NT2/D1 (cell line): ENCODE measurements at regions not wholly inside any gene's neighbourhood (a gene's known extent, or its start where the extent isn't known, plus 50 kb on each side); places are given as distances from the start of the nearest gene placed in this dataset.

Experiments used
- DNase-seq: peaks from one replicate; pipeline ENCODE4 v3.0.0-alpha.2; 2011; ENCODE audit warnings: low read depth, low spot score
- H3K27me3 ChIP-seq: 2 replicates; pipeline ENCODE4 v1.6.0; 2011; ENCODE audit warnings: mild to moderate bottlenecking; ENCODE audit not compliant: insufficient read length, insufficient read depth
- H3K36me3 ChIP-seq: 2 replicates; pipeline ENCODE4 v1.6.1; 2011; ENCODE audit warnings: mild to moderate bottlenecking, low read length, mixed read lengths; ENCODE audit not compliant: insufficient read depth, insufficient read length
- H3K4me1 ChIP-seq: 2 replicates; pipeline ENCODE4 v1.5.1; 2011; ENCODE audit not compliant: insufficient read depth, insufficient read length
- H3K4me3 ChIP-seq: 2 replicates; pipeline ENCODE4 v1.5.1; 2011; ENCODE audit warnings: low read depth; ENCODE audit not compliant: insufficient read length
- H3K9ac ChIP-seq: 2 replicates; pipeline ENCODE4 v1.6.0; 2011; ENCODE audit warnings: low read depth; ENCODE audit not compliant: insufficient read length
- H3K9me3 ChIP-seq: 2 replicates; pipeline ENCODE4 v1.5.1; 2011; ENCODE audit warnings: mild to moderate bottlenecking, low read length; ENCODE audit not compliant: insufficient read depth
- SUZ12 ChIP-seq: IDR thresholded peaks from 2 replicates; pipeline ENCODE4 v1.6.1; 2011; ENCODE audit not compliant: insufficient read length, insufficient read depth; ENCODE audit errors: extremely low read depth
- YY1 ChIP-seq: IDR thresholded peaks from 2 replicates; pipeline ENCODE4 v1.6.1; 2011; ENCODE audit not compliant: insufficient read length, insufficient read depth
- ZNF274 ChIP-seq: IDR thresholded peaks from 2 replicates; pipeline ENCODE4 v1.6.1; 2011; ENCODE audit warnings: mild to moderate bottlenecking, low read depth, low read length

DNA sequence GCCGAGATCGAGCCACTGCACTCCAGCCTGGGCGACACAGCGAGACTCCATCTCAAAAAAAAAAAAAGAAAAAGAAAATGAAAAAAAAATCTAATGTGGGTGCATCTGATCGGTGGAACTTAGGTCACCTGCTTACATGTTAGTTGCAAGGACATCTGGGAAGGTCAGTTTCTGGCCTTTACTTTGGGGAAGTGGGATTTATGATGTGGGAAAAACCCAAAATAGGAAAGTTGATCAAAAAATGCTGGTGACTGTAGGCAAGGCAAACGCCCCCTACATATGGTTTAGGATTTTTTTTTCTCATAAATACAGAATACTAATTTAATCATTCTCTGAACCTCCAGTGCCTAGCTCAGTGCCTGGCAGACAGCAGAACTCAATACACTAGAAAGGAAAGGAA is 69.2 kb upstream of the PIM1 start:
- Histone ChIP-seq H3K27me3 (no peaks in the 10 kb centered on the region), H3K4me3 (no peak overlapping the region), H3K9ac (no peak overlapping the region), H3K4me1 (peaks cover 7% of the 10 kb centered on the region), H3K9me3 (no peaks in the 10 kb centered on the region), H3K36me3 (no peaks in the 10 kb centered on the region)
- TF ChIP-seq SUZ12 (no peak), ZNF274 (no peak), YY1 (no peak)
- no peak for DNase-seq

DNA sequence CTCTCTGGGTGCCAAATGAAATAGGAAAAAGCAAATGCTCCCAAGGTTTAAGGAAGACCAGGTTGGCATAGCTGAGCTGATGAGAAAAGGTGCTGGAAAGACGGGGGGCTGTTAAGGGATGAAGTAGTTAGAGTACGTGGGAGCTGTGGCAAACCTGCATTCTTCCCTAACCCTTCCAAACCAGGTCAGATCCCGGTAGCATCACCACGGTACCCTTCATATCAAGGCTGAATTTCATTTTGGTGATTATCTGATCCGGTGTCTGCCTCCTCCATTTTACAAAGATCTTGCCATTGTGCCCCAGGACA is 68.0 kb upstream of the PIM1 start:
- Histone ChIP-seq H3K9ac (peak overlapping the region; percentile 36), H3K27me3 (no peaks in the 10 kb centered on the region), H3K9me3 (no peaks in the 10 kb centered on the region), H3K4me1 (peaks cover 7% of the 10 kb centered on the region), H3K4me3 (no peak overlapping the region), H3K36me3 (no peaks in the 10 kb centered on the region)
- no peak for DNase-seq
- TF ChIP-seq SUZ12 (no peak), ZNF274 (no peak), YY1 (no peak)

DNA sequence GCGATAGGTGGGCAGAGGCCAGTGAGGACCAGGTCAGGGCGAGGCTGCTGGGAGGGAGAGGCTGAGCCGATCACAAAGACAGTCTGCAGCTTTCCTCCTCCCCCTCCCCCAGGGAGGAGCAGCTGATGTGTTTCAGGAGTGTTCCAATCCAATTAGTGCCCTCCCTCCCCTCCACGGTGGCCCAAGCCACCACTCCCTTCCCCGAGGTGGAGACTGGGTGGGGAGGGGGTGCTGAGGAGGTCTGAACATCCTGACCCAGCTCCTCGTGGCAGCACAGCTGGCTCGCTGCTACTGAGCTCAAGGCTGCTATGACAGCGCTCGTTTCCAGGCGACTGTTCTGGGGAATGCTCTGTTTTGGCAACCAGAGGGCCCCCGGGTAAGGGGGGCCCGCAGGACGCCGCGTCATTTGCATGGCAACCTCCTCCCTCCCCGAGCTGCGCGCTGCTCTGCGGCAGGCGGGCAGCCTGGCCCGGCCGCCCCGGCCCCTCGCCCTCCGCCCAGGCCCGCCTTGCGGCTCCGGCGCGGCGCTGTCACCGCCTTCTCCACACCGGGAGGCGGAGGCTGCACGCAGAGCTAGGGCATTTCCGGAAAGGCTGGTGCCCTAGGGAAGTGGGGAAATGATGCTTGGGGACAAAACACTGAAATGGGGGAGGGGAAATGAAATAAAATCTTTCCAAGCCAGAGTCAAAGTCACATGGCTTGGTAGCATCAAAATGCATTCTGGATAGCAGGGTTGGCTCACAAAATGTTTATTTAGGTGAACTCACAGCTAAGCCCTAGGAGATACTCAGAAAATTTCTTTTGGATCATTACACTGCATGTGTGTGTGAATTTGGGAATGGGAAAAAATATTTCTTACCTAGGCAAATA is 67.4 kb upstream of the PIM1 start:
- no peak overlapping the region for H3K4me3 ChIP-seq
- peaks cover 7% of the 10 kb centered on the region for H3K4me1 ChIP-seq

DNA sequence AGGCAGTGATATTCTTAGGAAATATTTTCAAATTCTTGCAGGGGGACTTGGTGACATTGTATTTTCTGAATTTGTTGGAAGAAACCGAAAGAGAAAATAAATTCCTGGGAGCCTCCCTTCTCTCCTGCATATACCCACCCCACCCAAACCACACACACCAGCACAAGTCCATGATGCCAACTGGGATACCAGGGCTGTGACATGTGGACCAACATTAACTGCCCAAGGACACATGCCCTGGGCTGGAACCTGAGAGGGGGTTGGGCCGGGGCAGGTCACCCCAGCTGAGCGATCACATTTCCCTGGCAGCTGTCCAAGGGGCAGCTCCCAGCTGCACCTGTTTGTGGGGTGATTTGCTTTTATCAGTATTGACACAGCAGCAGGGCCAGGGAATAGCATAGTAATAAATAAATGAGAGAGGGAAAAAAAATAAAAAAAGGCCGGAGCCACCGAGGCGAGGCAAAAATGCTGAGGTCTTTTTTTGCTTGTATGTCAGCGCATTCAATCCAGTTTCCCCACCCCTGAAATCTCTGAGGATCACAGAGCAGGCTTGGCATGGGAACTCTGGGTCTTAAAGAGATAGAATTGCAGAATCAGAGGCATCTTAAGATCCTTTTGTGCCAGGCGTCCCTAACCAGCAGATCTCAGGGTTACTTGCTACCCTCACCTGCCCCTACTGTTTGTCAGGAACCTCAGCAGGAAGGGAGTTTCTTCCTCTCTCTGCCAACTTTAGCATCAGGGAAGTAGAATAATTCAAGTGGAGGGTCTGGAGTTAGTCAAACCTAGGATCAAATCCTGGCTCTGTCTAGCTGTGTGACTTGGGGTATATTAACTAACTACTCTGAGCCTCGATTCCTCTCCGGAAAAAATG is 66.5 kb upstream of the PIM1 start:
- H3K4me3 ChIP-seq: no peak overlapping the region
- H3K36me3 ChIP-seq: no peaks in the 10 kb centered on the region
- TF ChIP-seq ZNF274: no peak
- no peak for TF ChIP-seq YY1
- TF ChIP-seq SUZ12: no peak
- H3K4me1 ChIP-seq: peaks cover 7% of the 10 kb centered on the region
- H3K9ac ChIP-seq: no peak overlapping the region
- no peaks in the 10 kb centered on the region for H3K27me3 ChIP-seq
- no peaks in the 10 kb centered on the region for H3K9me3 ChIP-seq
- no peak for DNase-seq

More for the DNA sequence above, 67.4 kb upstream of the PIM1 start:
- Histone ChIP-seq H3K9ac (peak overlapping the region; percentile 36), H3K36me3 (no peaks in the 10 kb centered on the region), H3K9me3 (no peaks in the 10 kb centered on the region), H3K27me3 (no peaks in the 10 kb centered on the region)
- DNase-seq: peak; percentile 86
- no peak for TF ChIP-seq ZNF274
- no peak for TF ChIP-seq SUZ12
- TF ChIP-seq YY1: no peak

DNA sequence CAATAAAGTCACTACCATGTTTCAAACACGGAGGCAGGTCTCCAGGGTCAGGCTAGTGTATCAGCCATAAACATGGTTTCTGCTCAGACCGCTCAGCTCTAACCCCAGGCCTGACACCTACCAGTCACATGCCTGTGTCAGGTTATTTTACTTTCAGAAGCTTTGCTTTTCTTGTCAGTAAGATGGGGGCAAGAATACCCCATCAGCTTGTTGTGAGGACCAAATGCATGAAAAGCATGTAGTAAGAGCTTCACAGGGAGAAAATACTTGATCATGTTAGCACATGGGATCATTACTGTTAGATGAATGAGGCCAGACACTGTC is 65.2 kb upstream of the PIM1 start:
- Histone ChIP-seq H3K27me3 (no peaks in the 10 kb centered on the region), H3K36me3 (peaks cover 3% of the 10 kb centered on the region), H3K4me3 (no peak overlapping the region), H3K9me3 (no peaks in the 10 kb centered on the region), H3K4me1 (peaks cover 7% of the 10 kb centered on the region), H3K9ac (no peak overlapping the region)
- no peak for DNase-seq
- TF ChIP-seq ZNF274 (no peak), YY1 (no peak), SUZ12 (no peak)

DNA sequence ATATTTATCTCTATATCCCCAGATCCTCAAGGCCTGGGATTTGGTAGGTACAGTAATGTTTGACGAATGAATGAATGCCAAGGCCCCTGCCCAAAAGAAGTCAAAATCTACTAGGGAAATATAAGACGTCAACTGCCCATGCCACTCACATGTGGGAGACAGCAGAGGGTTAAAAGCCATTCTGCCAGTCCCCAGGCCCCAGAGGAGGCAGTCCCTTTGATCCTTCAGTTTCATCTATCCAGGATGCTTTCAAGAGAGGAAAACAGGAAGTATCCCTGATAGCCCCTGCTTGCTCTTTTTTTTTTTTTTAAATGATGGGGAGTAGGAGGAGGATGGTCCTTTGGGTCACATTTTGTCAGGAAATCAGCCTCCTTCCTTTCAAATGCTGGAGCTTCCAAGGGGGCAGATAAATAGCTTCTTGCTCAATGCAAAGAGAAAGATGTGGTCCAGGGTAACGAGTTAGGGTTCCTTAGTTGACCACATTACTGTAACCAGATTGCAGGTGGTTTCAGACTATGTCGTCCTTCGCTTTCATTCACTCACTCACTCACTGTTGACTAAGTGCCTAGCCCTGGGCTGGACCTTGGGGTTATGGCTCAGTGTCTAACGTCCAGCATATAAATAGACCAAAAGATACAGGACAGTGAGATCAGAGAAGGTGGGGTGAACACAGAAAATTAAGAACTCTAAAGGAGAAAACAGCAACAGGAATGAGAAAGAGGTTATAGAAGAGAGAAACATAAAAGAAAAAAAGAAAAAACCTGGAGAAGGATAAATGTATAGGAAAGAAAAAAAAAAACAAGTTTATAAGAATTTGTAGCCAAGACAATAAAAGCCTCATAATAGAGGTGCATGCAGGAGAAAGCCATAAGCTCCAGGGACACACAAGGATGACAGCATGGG is 64.6 kb upstream of the PIM1 start:
- peaks cover 3% of the 10 kb centered on the region for H3K36me3 ChIP-seq
- H3K4me3 ChIP-seq: no peak overlapping the region
- TF ChIP-seq SUZ12: no peak
- no peak for TF ChIP-seq YY1
- TF ChIP-seq ZNF274: no peak
- DNase-seq: no peak
- peaks cover 10% of the 10 kb centered on the region for H3K4me1 ChIP-seq
- no peaks in the 10 kb centered on the region for H3K27me3 ChIP-seq
- no peaks in the 10 kb centered on the region for H3K9me3 ChIP-seq
- H3K9ac ChIP-seq: peak overlapping the region; percentile 50

DNA sequence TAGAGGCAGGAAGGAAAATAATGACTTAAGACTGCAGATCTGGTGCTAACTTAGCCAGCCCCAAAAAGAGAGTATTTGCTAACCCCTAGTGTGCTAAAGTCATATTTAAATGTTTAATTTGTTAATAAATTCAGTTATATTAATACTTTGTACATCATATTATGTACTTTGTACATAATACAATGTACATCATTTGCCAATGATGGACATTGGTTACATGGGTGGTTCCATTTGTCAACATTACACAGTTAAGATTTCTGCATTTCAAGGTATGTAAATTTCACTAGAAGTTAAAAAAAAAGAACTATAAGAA is 63.9 kb upstream of the PIM1 start:
- DNase-seq: no peak

More for the DNA sequence above, 63.9 kb upstream of the PIM1 start:
- Histone ChIP-seq H3K4me3 (no peak overlapping the region), H3K9me3 (no peaks in the 10 kb centered on the region), H3K36me3 (peaks cover 3% of the 10 kb centered on the region), H3K9ac (no peak overlapping the region), H3K27me3 (no peaks in the 10 kb centered on the region), H3K4me1 (peaks cover 10% of the 10 kb centered on the region)
- no peak for TF ChIP-seq YY1
- no peak for TF ChIP-seq ZNF274
- TF ChIP-seq SUZ12: no peak
